ENCODE measurements at regions not wholly inside any gene's neighbourhood (a gene's known extent, or its start where the extent isn't known, plus 50 kb on each side); places are given as distances from the start of the nearest gene placed in this dataset.

DNA sequence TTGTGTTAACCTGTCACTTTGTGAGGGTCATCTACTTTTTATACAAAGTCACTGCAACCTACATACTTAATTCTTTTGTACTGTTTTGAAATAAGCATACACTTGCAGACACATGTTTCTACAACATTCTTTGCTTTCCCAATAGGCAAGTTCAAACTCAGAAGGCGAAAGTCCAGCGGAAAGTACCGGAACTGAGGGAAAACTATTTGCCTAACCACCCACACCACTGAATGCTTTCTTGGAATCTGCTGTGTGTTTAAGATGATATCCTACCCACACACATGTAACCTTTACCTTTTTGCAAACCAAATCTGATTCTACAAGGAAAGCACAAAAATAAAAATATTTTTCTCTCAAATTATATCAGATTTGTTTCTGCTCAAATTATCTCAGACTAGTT lies 139.4 kb upstream of the AGR3 start:
- TF ChIP-seq CTCF (IDR thresholded peaks at IDR 0.05) (no peak), POLR2A (IDR thresholded peaks at IDR 0.05) (no peak)
